Cerebellar nuclear complex (tissue), 1 donor: ENCODE measurements at regions not wholly inside any gene's neighbourhood (a gene's known extent, or its start where the extent isn't known, plus 50 kb on each side); places are given as distances from the start of the nearest gene placed in this dataset.

Source experiments
- DNase-seq, 2 experiments: peaks; one replicate each; lab custom pipeline; 2025; lab: John Stamatoyannopoulos, UW

DNA sequence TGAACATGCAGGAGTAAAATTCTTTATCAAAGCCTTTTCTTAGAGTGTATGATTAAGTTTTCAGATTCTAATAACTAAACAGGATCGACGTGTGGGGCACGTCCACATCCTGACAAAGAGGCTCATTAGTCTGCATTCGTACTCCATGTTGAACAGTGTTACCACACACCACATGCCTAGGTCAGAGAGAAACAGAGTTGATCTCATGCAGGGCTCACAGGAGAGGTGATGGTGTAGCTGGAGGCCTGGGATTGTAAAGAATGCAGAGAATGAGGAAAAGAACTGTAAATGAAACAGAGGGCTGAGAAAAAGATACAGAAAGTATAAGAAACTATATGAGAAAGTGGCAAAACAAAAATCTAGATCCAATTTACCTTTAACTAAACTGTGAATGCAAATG lies 632.5 kb downstream of the BCL11A start:
- DNase-seq = no peak

DNA sequence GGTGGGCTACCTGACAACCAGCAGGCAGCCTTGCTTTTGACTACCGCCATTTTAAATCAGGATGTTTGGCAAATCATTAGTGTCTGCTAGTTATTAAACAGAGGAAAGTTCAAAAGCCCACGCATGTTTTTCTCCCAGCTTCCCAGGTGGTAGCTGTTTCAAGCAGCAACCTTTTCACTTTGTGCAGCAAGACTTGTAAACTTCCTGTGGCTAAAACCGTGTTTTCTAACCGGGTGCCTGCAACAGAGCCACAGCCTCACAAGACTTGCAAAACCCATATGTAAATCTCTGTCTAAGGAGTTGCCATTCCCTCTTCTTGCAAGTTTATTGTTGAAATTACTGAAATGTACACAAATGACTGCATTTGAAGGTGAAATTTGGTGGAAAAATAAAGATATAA lies 633.1 kb downstream of the BCL11A start:
- no peak for DNase-seq

DNA sequence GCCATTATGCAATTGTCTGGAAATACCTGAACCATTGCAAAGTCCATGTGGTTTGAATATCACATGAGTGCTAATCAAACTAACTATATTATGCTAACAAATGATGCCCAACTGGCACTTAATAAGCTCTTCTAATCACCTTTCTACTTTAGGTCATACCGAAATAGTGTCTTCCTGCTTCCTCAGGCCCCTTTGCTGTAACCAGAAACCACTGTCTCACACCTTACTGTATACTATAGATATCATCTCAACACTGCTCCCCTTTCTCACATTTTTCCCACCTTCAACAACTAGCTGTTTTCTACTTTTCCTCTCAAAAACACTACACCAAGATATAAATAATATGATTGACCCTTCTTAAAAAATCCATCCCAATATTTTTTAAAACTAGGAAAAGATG lies 633.9 kb downstream of the BCL11A start:
- DNase-seq = no peak

DNA sequence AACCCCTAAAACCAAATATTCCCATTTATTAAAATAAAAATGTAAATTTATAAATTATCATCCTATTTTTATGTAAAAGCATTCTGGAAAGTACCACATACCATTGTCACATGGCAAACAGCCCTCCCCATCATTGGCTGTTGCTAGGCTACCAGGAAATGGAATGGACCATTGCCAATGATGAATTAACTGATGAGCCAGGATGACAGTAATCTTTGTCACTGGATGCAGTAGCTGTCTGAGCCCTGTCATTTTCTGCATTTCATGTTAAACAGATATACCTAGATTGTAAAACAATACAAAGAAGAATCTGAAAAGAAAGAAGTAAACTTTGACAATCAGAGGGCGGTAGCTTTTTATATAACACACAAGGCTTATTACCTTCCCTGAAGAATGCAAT lies 641.4 kb downstream of the BCL11A start:
- DNase-seq = no peak

DNA sequence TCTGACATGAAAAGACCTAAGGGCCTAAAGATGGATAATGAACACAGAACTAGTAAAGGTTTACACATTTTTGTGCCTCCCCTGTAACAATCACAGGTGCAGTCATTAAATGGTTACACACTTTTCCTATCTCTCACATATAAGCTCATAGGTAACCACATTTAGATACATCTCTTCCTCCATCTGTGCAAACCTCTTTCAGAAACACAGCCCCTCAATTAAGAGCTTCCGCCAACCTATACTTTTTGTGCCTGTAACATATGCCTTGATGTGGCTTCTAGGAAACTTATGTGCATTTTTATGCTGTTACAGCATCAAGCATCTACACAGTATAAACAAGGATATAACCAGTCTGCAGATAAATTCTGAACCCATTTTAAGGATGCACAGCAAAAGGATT lies 643.3 kb downstream of the BCL11A start:
- no peak for DNase-seq

DNA sequence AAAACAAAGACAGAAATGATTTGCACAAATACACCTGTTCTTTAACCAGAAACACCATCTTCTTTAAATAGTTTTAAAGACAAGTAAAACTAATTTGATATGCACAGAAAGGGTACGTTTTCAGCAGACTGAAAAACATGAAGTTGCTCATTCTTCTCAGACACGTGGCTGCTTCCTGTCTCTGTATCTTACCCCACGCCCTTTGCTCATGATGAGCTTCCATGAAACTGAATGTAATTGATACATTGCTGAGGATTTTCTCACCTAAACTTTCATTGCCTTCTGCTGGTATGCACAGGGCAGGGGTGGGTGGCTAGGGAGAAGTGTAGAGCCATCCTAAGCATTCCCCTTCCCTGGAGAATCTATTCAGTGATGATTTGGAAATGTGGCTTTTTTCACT lies 644.3 kb downstream of the BCL11A start:
- DNase-seq = no peak

DNA sequence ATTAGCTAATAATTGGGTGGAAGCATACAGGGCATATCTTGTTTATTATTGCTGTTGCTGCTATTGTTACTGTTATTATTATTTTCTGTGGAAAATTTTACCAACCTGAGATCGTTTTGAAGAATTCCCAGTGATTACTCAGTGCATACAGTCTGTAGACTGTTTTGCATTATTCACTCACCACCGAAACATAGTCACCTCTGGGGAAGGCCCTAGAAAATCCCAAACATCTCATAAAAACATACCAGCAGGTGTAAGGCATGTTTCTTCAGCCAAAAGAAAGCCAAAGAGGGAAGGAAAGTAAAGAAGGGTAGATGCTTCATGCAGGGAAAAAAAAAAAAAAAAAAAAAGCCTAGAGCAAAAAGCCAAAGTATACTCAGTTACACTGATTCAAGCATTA lies 647.7 kb downstream of the BCL11A start:
- no peak for DNase-seq

DNA sequence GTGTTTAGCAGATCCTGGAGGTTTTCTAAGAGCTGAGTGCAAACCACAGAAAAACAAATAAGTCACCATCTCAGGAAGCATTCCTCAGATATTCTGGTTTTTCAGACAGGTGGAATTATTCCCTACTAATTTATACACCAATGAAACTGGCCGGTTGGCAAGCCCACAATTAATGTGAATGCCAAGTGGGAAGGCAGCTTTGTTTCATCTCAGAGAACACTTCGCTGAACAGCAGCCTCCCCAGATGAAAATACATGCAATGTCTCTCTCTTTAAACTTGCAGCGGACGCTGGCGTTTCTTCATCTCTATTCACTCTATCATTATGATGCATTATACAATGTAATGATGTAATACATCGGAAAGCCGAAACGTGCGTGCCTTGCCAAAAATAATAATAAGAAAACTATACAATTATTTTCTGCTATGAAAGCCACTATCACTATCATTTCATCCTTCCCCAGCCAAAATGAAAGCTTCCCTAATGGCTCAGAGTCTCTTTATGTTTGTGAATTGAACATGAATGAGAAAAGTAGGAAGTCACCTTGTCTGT lies 649.4 kb downstream of the BCL11A start:
- no peak for DNase-seq

DNA sequence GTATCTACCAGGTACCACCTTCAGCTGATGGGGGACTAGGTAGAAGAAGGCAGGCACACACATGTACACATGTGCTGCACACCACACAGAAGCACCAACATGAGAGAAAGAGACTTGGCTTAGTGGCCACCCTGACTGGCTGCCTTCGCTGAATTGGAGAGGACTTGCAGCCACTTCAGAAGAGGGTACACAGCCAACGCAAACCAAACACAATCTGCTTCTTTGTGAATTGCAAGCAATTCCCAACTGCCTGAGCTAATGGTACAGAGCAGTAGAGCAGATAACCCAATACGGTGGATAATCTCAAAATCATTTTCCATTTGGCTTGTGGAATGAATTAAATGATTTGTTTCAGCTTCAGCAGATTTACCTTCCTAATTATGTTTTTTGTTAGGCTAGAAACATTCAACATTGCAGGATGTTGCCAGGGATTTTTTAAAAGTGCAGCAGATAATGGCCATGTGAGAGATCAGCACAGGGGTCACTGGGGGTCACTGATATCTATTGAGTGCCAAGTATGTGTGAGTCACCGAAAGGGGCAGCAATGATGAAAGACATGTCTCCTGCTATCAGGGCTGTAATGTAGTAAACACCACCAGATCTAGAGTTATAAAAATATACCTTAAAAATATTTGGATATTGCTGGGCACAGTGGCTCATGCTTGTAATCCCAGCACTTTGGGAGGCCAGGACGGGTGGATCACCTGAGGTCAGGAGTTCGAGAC lies 652.6 kb downstream of the BCL11A start:
- DNase-seq = no peak

DNA sequence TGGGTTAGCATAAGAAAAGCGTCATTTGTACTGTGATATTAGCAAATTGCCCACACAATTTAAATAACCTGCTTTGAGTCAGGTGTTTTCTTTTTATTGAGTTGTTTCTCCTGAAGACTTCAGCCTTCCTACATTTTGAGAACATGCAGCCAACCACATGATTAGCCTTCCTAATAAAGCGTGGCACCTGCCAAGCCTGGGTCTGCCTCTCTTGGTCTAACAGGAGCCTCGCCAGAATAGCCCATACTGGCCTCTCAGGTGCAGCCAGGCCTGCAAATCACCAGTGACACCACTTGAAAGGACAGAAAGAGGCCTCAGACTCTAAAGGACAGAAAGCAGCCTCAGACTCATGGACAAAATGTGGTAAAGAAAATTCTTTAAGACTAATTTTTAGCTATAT lies 653.8 kb downstream of the BCL11A start:
- DNase-seq = no peak

DNA sequence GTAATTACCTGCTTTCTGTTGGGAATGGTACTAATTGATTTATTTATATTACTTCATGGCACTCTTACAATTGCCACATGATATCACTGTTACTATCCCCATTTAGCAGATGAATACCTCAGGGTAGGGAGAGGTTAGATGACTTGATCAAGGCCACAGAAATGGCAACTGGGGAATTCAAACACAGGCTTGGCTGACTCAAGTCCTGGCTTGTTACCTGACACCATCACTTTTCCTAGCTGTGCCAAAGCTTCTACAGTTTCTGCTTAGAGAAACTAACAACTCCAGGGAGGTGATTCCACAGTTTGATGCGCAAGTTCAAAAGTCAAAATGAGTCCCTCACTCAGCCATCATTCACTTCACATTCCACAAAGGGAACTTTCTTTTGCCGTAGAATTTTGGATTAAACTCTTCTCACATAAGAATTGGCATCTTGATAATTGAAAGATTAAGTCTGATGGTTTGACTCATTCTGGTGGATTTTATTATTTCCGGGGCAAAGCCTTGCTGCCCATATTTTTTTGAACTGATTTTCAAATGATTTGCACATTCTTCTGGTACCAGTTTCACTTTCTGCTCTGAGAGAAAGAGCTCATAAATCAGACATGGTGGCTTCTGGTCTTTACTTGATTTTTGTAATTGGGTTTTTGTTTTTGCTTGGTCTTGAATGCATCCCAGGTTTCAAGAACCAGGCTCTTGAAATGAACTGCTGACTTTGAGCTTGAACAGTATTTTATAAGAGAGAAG lies 656.8 kb downstream of the BCL11A start:
- no peak for DNase-seq

DNA sequence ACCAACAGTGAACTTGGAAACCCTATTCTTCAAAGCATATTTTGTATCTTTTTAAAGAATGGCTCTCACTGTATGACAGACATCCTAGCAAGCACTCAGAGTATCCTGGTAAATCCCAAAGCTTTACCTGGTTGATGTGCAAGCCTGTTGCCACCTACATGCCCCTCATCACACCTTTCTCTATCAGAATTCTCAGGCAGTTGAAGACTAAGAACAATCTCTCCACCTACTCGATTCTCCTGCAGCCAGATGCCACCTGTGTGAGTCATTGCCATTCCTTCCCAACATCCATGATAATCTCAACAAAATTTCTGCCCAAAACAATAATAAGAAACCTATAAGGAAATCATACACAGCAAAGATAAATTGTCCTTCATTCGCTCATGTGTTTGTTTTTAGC lies 659.8 kb downstream of the BCL11A start:
- no peak for DNase-seq

DNA sequence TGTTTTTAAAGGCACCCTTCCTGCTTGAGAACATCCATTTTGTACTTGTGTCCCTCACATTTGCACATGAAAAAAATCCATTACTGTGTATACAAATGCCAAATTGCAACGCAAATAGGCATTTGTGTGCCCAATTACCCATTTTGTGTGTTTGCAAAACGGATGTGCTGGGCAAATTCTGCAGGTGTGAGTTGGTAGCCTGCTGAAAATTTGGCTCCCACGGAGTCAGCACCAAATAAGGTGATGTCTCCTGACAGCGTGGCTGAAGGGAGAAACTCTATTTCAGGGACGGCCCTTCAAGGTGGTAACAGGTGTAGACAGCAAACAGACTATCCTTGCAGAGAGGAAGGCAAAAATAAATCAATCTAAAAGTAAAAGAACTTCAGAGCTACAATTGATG lies 661.1 kb downstream of the BCL11A start:
- DNase-seq = no peak

DNA sequence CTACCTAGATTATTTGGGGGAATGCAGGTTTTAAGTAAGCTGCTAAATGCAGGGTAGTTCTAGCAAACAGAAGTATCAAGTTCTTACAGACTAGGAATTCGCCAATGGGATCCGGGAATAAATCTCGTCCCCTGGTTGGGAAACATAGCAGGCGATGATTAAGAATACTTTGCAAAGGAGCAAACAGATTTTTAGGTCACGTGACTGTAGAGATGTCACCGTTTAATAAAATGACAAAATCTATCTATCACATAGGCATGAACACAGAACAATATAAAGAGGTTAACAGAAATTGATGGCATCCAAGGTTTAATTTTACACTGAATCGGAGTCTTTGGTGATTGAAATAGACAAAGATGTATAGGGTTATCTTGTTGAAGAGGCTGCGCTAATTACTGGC lies 664.1 kb downstream of the BCL11A start:
- DNase-seq = no peak

DNA sequence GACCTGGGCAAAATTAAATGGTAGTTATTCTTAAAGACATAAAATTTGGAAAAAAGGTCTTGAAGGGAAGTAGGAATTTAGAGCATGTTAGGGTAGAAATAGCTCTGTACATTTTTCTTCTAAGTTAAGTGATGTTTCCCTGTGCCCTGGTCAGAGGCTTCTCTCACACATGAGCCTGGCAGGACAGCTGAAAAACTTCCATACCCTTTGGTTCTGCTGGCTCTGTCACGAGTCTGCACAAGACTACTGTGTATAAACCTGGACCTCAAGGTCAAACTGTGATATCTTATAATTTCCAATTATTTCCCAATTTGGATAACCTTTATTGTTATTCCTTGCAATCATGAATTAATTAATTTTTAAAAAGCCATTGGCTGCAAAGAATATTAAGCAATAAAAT lies 664.7 kb downstream of the BCL11A start:
- no peak for DNase-seq

DNA sequence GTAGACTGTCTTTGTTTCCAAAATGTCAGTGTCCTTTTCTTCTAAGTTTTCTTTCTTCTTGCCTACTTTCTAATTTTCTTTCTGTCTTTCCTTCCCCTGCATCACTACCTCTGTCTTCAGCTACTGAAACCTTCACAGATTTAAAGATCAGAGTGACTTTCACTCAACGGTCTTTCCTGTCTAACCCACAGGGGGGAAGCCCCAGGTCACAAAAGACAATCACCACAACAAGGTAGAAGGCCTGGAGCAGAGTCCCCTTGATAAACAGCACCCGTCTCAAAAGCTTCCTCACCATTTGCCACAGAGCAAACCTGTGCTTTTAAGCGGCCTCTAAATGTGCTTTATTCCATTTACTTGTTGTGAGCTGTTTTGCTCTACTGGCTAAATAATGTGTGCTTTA lies 665.4 kb downstream of the BCL11A start:
- DNase-seq = no peak

DNA sequence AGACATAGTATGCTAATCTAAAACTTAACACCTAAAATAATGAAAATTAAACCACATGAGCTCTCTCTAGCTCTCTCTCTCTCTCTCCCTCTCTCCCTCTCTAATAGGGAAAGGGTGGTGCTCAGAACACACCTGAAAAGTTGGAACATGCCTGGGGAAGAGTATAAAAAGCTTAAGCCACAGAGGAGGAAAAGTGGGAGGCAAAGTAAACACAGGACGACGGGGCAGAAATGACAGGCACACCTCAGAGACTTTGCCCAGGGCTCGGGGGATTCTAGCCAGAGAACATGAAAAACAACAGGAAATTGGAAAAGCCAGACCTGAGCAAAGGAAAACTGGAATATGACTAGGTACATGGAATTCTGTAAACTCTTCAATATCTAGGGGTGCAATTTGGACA lies 666.1 kb downstream of the BCL11A start:
- no peak for DNase-seq

DNA sequence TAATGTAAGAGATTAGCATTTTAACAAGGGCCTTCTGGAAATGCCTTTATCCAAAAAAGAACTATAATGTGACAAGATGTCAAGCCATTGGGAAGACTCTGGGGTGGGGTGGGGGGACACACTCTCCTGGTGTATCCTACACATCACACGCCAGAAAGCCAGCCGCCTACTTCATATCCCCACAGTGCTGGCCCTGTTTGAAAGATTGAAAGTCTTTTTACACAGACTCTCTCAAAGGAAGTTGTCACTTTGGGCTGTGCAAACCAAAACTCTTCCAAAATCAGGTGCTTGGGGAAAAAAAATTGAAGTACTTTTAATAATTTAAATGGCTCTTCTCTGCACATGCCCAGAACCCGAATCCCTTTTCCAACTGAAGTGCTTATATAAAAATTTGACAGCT lies 666.7 kb downstream of the BCL11A start:
- no peak for DNase-seq

DNA sequence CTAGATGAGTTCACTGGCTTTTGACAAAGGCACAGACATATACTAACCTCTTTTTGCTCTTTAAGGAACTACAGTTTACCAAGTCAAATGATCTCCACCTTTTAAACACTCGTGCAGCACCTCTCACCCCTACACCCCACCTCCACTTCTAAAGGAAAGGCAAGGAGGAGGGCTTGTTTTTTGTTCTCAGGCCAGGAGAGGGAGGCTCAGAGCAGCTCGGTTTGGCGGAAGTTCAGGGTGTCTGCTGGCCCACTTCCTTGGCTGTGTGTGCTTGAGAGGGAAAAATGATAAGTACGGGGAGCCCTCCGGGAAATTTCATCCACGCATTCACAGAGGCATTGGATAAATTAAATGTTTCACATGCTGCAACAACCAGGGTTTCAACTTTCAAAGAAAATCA lies 667.9 kb downstream of the BCL11A start:
- DNase-seq = no peak

DNA sequence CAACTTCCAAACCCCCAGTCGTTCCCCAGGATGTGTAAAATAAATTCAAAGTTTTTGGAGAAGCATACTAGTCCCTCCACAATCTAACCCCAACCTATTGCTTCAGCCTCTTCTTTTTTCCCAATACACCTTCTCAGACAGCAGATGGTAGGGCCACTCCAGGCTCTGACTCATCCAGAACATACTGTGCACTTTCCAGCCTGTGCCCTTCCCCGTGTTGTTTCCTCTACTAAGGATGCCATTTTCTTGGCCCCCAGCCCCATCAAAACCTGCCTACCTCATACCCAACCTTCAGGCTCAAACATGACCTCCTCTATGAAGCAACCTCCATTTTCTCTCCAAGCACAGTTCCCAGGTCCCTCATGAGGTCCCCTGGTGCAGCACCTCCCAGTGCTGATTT lies 669.3 kb downstream of the BCL11A start:
- no peak for DNase-seq

DNA sequence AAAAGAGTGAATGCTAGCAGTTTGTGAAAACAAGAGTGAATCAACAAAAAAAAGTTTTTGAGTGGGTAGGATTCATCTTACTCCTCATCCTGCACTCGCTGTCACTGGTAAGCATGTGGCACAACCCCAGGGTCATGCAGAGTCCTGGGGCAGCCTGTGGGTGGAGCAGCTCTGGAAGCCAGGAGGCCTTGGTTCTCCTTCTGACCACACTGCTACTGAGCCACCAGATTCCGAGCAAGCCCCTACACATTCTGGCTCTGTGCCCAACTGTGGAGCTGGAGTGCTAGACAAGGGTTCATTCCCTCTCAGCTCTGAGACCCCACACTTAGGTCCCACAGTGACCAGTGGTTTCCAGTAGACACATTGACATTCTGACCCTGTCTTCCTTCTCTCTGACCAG lies 670.6 kb downstream of the BCL11A start:
- DNase-seq = no peak

DNA sequence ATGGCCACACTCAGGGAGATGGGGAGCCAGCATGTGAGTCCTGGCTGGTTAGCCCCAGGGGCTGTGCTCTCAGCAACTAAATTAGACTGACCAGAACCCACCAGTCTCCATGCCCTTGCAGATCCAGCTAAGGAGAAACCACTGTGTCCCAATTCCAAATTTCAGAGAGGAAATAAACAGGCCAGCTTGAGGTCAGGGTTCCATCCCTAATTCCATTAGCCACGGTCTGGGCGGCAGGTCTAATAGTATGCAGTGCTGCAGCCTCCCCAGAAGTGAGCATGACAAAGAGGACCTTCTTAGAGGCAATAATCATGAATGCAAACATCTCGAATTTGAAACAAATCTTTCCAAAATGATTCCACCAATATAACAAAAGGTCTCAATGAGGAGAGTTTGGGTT lies 671.2 kb downstream of the BCL11A start:
- DNase-seq = no peak

DNA sequence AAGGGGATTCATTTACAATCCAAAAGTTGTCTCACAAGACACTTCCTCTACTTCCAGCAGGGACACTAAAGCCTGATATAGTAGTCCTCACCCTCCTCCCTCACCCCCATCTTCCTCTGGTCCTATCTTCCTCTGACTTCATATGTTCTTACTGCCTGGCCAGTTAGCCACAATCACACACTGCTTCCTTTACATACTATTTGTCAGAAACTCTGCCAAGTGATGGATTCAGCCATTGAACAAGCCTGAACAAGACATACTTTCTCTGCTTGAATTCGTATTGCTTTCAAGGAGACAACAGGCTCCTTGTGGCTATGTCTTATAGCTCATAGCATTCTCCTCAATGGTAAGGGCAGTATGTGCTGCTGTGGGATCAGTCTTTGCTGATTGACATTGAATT lies 672.2 kb downstream of the BCL11A start:
- DNase-seq = no peak

DNA sequence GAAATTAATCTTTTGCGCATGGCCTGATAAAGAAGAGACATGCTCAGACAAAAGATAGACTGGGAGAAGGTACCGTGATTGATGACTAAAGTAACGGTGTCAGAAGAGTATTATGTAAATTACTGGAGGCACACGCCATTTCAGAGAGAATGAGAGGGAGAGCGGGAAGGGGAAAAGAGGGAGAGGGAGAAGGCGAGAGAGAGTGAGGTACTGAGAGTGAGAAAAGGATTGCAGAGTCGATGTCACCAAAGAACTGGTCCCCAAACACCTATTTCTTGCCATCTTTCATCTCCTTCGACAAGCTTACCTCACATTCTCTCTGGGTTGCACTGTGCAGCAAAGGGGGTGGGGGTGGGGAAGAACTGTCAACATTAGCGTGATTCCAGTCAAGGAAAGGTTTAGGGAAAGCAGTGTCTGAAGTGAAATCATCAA lies 673.7 kb downstream of the BCL11A start:
- DNase-seq = no peak
